GM19452 (cell line): ENCODE measurements at regions not wholly inside any gene's neighbourhood (a gene's known extent, or its start where the extent isn't known, plus 50 kb on each side); places are given as distances from the start of the nearest gene placed in this dataset.

Experiments
- ATAC-seq: cut with Tn5 transposase; IDR thresholded peaks from one replicate; pipeline ENCODE4 v1.9.1; 2021; ENCODE audit not compliant: unreplicated experiment

DNA sequence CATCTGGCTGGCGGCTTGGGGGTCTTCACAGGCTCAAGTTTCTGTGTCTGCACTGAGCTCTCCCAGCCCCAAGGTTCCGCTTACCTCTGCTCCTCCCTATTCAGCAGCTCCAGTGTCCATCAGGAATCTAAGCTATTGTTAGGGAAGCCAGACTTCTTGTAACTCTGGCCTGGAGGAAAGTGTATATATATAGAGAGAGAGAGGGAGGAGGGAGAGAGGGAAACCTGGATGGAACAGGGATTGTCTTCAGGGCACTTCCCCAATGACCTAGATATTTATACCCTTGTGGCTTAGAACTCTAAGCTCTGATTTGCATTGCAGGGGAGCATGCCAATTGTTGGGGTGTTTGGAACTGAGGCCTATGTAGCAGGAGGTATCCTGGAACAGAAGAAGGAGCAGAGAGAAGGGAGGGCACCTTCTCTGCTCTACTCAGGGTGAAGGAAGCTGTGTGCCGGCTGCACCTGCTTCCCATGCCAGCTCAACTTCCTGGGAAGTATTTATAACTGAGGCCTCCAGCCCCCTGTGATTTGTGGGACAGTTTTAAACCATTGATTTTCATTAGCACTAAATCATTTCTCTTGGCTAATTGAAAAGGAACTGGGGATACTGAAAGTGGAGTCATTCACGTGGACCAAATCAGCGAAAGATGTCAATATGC lies 70.9 kb downstream of the NAV1 start:
- ATAC-seq = no peak

DNA sequence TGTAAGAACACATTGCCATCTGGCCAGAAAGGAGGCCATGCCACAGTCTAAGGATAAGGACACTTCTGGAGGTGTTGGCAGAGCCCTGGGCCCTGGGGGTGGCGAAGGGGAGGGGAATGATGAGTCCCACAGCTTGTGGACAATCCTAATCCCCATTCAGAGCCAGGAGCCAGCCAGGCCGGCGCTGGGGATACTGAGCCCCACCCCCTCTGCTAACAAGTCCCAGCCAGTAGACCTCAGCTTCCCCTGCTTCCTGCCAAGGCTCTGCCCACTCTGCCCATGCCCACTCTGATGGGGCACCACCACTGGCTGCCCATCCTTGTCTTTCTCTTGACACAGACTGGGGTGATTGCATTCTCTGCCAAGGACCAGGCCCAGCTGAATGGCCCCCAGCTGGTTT lies 71.9 kb downstream of the NAV1 start:
- no peak for ATAC-seq

DNA sequence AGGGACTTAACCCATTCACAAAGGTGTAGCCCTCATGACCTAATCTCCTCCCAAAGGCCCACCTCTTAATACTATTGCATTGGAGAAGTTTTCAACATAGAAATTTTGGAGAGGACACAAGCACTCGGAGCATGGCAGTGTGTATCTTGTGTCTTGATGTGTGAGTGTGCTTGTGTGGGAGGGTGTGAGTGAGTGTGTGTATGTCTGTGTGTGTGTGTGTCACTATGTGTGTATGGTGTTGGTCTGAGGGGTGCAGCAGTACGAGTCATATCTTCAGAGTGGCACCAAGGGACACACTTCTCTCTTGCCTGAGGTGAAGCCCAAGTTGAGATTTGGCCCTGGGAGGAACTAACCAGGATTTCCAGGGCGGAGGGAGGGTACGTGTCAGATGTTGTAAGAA lies 73.7 kb downstream of the NAV1 start:
- no peak for ATAC-seq

DNA sequence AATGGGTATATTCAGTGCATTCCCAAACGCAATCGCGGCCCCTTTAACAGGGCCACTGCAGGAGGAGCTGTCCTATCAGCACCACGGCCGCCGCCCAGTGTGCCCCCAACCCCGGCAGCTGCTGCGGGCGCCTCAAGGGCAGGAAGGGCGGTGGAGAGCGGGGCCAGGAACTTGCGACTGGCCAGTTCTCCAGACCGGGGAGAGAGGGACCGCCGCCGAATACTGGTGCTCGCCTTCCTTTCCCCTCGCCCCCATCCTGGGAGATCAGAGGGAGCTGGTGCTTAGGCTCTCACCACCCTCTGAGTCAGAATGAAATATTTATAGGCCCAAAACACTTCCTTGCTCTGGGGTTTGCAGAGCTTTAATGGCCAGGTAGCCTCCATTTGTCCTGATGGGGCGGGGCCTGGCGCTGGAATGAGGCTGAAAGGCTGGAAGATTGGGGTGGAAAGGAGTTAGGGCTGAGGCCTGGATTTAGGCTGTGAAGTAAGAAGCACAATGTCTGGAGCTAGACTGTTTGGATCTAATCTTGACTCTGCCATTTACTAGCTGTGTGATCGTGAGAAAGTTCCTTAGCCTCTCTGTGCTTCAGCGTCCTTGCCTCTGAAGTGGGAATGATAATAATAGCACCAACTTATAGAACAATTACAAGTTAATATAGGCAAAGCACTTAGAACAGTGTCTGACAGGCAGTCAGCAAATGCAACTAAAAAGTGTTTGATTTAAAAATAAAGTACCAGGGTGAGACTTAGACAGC lies 75.5 kb downstream of the NAV1 start:
- no peak for ATAC-seq

DNA sequence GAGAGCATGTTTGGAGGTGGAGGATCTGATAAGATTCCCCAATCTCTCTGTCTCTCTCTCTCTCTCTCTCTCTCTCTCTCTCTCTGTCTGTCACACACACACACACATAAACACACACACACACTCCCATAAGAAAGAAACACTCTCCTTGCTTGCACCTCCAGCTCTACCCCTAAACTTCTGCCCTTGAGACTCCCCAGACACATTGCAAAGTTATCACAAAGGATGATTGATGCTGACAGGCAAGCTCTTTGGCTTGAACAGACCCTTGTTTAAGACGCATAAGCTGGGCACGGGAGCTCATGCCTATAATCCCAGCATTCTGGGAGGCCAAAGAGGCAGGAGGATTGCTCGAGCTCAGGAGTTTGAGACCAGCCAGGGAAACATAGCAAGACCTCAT lies 78.2 kb downstream of the NAV1 start:
- ATAC-seq = no peak

DNA sequence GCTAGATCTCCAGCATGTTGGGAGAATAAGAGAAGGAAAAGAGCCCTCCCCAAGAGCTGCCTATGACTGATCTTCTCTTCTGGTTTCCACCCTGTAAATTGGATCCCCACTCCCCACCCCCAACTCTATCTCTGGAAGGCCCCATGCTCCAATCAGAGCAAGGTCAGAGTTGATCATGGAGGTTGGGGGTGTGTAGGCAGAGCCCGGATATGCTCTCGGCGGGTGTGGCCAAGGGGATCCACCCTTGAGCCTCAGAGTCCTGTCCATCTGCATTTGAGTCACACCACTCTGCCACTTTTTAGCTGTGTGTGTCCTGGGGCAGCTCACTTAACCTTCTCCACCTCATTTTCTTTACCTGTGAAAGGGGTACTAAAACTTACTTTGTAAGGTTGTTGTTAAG lies 79.5 kb downstream of the NAV1 start:
- no peak for ATAC-seq

DNA sequence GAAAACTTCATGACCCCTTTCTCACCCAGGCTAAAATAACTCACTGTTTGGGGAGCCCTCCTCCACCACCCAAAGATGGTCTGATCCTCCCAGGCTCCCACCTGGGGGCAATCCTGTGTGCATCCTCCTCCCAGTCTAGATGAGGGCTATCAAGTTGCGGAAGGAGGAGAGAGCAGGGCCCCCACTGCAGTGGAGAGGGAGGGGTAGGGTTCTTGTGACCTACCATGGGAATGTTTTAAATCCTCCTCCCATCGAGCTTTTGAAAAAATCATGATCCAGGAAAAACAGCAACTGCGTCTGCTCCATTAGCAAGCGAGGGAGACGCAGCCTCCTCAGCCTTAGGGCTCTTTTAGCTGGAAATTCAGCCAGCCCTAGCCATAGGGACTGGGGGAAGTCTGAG lies 80.0 kb downstream of the NAV1 start:
- no peak for ATAC-seq

DNA sequence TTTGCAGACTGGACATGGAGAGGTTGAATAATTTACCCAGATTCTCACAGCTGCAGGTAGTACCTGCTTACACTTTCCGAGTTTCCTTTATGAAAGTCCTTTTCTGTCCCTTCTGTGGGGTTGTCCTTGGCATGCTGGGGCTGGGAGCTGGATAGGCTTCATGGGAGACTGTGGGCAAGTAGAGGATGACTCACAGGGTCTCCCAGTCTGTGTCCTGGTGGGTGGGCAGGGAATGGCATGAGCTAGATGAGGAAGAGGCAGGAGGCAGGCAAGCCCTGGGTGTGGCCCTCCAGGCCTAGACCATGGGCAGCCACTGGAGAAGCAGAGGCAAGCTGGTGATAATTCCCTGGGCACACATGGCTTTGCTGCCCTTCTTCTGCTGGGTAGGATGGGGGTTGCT lies 80.6 kb downstream of the NAV1 start:
- ATAC-seq = no peak

DNA sequence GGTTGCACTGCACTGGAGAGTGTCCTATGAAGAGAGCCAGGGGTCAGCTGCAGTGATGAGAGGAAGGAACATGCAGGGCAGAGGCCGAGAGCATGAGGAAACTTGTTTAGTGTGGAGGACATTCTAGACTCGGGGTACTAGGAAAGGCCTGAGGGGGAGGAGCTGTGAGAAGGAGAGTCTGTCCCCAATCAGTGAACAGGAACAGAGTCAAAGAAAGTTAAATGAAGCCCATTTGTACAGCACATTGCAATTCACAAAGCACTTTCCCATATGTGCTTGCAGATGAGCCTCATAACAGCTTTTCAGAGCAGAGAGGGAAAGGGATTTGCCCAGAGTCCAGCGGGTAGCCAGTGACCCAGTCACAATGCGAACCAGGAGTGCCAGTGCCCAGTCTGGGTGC lies 83.4 kb downstream of the NAV1 start:
- ATAC-seq = no peak

DNA sequence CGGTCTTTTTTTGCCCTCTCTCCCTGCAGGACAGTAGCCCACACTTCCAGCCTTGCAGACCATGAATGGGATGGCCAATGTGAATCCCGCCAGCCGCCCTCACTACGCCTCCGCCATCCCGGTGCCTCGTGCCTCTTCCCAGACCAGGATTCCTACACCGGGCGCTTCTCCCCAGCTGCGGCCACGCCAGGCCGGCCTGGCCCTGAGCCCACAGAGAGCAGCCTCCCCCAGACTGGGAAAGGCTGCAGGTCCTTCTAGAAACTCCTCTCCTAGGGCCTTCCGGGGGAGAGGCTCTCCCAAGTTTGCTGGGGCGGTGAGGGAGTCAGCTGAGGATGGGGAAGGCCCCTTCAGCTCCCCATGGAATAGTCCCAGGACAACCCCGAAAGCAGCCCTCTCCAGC lies 83.9 kb downstream of the NAV1 start:
- no peak for ATAC-seq

DNA sequence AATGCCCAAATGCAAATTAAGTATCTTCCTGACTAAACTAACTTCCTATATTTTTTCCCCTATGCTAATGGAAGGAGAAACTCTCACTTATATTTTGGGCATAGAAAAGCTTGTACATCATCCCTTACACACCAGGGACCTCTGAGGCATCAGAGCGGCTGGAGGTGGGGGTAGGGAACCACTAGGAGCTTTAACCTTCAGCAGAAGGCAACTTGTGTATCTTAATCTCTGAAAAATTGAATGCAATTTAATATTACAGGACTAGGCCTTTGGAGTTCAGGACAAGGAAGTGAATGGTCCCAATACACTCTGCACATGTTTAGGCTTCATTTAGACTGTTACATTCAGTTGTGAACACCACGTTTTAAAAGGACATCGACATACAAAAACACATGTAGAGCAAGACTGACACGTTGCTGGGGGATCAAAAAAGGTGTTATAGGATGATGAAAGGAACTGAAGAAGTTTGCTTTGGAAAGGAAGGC lies 85.9 kb downstream of the NAV1 start:
- no peak for ATAC-seq

DNA sequence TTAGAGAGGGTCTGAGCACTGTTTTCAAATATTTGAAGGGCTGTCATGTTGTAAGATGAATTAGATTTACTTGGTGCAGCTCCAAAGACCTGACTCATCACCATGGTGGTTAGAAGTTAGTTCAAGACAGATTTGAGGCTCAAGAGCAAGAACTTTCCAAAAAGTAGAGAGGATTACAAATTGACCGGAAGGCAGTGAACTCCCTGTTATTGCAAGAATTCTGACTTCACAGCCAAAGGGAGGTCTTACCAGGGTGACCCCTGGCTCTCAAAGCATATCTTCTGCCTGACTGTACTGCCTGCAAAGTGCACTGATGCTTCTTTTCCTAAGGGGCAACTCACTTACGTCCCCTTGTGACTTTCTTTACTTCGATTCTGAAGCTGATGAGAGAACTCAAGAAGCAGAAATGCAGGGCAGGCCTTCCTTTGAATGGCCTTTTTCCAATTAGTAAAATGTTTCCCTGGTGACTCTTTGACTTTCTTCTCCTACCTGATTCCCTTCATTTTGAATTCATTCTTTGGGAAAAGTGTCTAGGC lies 86.4 kb downstream of the NAV1 start:
- ATAC-seq = no peak

DNA sequence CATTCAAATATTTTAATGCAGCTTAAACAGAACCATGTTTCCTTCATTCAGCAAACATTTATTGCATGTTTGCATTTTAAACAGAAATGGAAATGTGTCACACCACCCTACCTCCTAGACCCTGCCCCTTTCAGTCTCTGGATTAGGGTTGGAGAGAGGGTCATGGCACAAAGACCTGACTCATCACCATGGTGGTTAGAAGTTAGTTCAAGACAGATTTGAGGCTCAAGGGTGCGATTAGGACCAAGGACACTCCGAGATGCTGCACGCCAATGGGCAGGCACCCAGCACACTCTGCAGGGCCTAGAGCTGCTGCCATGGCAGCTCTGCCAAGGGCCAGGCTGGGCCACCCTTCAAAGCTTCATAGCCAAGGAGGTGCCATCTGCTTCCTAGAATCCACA lies 86.9 kb downstream of the NAV1 start:
- no peak for ATAC-seq

DNA sequence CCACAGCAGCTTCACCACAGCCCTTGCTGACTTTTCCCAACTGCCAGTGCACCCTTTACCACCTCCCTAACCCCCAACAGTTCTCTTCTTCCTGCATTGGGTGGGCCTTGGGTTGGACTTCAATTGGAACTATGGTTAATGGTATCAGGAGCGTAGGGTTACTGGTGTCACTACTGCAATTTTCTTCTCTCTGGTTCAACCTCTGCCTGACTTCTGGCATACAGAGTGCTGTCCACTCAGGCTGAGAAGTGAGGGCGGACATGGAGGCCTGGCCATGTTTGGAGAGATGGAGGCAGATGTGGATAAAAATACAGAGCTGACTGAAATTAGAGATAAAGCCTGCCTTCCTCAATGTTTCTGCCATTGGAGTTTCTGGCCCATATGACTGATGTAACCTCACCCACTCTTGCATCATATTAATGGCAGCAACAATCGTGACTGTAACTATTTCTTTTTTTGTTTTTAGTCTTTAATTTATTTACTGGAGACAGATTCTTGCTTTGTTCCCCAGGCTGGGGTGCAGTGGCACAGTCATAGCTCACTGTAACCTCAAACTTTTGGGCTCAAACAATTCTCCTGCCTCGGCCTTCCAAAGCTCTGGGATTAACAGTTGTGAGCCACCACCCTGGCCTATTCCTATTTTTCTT lies 87.8 kb downstream of the NAV1 start:
- no peak for ATAC-seq

DNA sequence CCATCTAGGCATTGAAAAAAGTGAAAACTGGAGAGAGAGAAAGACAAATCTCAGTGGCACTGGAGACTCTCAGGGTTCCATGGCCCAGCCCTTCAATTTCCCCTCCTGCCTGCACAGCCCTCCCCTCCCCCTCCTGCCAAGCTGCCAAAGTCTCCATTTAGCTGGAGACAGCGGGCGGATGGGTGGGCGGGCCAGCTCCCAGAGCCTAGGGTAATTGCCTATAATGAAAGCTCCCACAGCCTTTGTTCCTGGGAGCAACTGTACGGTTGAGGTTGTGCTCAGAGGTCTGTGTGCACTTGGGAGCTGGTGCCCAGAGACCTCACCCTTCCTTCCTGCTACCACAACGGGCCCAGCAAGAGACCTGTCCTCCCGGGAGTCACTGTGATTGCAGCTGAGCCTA lies 89.6 kb downstream of the NAV1 start:
- no peak for ATAC-seq

DNA sequence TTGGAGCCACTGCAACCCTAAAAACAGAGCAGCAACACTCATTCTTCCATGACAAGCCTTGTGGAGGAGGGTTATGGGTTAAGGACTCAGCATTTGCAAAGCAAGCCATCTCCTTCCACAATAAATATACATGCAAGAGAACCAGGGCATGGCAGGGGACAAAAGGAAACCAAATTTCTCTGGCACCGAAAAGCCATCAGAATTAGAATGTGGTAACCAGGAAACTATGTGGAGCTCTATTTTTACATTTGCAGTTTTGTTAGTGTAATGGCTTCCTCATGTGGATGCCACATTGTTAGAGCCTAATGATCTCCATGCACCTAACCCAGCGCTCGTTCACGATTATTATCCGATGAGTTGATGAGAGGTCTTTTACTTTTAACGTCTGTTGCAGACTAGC lies 91.7 kb downstream of the NAV1 start:
- ATAC-seq = no peak

DNA sequence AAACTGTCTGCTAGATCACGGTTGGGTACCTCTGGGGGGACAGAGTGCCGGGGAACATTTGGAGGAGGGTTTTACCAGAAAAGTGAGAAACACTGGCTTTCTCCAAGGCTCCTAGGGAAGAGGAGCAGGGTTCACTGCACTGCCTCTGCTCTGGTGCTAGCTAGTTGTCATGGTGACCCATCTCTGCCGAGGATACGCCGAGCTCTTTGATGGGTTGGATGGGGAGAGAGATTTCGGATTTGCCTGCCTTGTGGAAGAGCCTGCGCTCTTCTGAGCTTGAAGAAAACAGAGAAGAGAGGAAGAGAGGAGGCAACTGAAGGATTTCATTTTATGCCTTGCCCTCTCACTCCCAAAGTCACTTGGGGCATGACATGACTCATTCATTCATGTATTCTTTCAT lies 92.1 kb downstream of the NAV1 start:
- no peak for ATAC-seq

DNA sequence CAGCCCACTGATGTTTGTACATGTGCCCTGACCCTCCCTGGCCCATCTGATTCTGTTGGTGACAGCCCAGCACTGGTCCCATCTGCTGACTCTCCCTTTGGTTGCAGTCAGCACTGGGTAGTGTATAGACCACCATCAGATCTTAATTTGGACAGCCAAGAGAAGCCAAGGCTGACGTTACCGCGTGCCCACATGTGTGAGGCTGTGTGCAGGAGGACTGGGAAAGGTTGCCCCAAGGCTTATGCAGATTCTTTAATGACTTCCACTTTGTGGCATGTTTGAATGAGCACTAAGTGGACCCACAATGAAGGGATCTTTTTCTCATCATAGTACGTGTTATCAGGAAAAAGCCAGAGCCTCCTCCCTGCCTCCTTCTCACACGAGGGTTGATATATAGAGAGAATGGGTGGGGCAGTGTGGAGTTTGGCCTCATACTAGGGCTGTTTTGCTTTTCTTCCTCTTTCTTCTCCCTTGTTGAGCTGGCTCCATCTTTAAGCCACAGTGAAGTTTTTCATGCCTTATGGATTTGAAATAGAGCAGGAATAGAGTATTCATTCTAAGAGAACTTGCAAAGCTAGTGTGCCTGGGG lies 93.5 kb downstream of the NAV1 start:
- no peak for ATAC-seq

DNA sequence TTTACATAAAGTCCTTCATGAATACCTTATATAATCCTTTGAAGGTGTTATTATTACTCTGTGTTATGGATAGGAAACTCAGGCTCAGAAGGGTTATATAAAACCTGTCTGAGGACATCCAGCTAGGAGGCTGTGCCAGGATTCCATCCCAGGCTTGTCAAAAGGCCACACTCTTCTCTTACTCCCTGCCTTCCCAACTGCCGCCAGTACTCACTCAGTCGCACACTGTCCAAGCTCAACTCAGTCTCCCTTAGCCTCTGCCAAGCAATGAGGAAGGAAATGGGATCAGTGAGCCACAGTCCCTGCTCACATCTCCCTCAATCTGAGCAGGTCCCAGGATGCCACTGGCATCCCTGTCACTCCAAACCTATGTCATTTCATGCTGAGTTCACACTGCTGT lies 94.4 kb downstream of the NAV1 start:
- ATAC-seq = no peak

DNA sequence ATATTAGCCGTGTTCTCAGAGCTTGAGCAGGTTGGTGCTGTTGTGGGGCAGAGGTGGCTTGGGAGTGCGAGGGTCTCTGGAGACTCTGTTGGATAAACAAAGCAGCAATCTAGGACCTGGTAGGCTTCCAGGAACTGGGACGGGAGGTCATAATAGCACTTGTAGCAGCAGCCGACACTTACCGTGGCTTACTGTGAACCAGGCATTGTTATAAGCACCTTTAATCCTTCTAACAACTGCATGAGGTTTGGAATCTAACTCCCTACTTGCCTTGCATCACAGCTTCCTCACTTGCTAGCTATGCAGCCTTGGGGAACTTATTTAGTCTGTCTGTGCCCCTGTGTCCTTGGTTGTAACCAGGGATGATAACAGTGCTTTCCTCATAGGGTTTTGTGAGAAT lies 94.9 kb downstream of the NAV1 start:
- no peak for ATAC-seq

DNA sequence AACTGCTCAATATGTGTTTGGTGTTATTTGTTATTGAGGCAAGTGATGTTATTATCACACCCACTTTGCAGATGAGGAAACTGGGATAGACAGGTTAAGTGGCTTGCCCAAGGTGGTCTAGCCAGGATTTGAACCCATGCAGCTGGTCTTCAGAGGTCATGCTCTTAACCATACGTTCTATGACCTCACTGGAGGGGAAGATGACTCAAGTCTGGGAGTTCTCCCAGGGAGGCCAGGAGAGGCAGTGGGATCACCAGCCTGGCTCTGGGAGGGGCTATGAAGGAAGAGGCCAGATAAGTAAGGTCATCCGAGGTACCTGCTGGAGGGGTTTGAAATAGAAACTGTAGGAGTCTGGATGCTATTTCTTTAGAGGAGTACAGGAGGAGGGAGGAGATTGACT lies 95.3 kb downstream of the NAV1 start:
- no peak for ATAC-seq

DNA sequence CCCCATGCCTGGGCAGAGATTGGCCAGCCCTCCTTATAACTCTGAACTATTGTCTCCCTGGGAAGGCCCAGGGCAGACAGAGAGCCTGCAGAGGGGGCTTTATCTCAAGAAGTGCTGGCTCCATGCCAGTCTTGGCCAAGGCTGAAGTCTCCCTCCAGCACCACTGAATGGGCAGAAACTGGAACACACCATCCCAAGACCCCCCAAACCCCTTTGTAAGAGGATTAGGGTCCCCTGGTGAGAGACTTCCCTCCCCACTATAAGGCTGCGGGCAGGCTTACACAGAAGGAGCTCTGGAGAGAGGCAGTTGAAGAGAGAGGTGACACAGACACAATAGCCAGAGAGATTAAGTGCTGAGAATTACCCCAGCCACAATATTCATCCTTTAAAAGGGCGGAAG lies 97.2 kb downstream of the NAV1 start:
- no peak for ATAC-seq
